H9 (cell line): ENCODE measurements at regions not wholly inside any gene's neighbourhood (a gene's known extent, or its start where the extent isn't known, plus 50 kb on each side); places are given as distances from the start of the nearest gene placed in this dataset.

Experiments used
- DNase-seq: peaks from one replicate; pipeline ENCODE4 v3.0.0-alpha.2; 2017
- H2AFZ ChIP-seq: one replicate; pipeline ENCODE4 v1.6.1; 2013; ENCODE audit warnings: mild to moderate bottlenecking, low read length, control low read depth, moderate library complexity
- H2AK5ac ChIP-seq: 2 replicates; pipeline ENCODE4 v1.6.1; 2013; ENCODE audit warnings: low read length, control low read depth, mixed read lengths; ENCODE audit not compliant: insufficient read length
- H2BK120ac ChIP-seq: one replicate; pipeline ENCODE4 v1.6.1; 2013; ENCODE audit warnings: low read depth, mild to moderate bottlenecking, low read length, control low read depth, inconsistent platforms; ENCODE audit not compliant: poor library complexity, severe bottlenecking
- H2BK12ac ChIP-seq: 2 replicates; pipeline ENCODE4 v1.6.1; 2013; ENCODE audit warnings: low read length, control low read depth, mixed read lengths, low read depth; ENCODE audit not compliant: insufficient read length
- H2BK15ac ChIP-seq: 2 replicates; pipeline ENCODE4 v1.6.1; 2013; ENCODE audit warnings: low read depth, low read length, control low read depth
- H2BK20ac ChIP-seq: one replicate; pipeline ENCODE4 v1.6.1; 2013; ENCODE audit warnings: low read depth, mild to moderate bottlenecking, low read length, control low read depth, inconsistent platforms; ENCODE audit not compliant: poor library complexity, severe bottlenecking
- H2BK5ac ChIP-seq: 2 replicates; pipeline ENCODE4 v1.6.1; 2013; ENCODE audit warnings: low read length, control low read depth, mixed read lengths; ENCODE audit not compliant: insufficient read length
- H3K14ac ChIP-seq: 2 replicates; pipeline ENCODE4 v1.6.1; 2013; ENCODE audit warnings: low read length, control low read depth; ENCODE audit not compliant: insufficient read depth
- H3K18ac ChIP-seq: 2 replicates; pipeline ENCODE4 v1.6.1; 2013; ENCODE audit warnings: low read depth, mild to moderate bottlenecking, mixed read lengths, low read length, control low read depth; ENCODE audit not compliant: insufficient read length
- H3K23ac ChIP-seq: 2 replicates; pipeline ENCODE4 v1.6.1; 2013; ENCODE audit warnings: low read length, control low read depth, mixed read lengths, low read depth; ENCODE audit not compliant: insufficient read length
- H3K23me2 ChIP-seq: 2 replicates; pipeline ENCODE4 v1.6.1; 2013; ENCODE audit warnings: low read depth, mild to moderate bottlenecking, mixed read lengths, low read length, control low read depth; ENCODE audit not compliant: insufficient read length, poor library complexity, severe bottlenecking
- H3K27ac ChIP-seq: 2 replicates; pipeline ENCODE4 v1.5.1; 2013; ENCODE audit warnings: low read length, control low read depth, mixed read lengths, low read depth; ENCODE audit not compliant: insufficient read length
- H3K27me3 ChIP-seq: 2 replicates; pipeline ENCODE4 v1.6.1; 2013; ENCODE audit warnings: low read length, control low read depth, inconsistent platforms; ENCODE audit not compliant: insufficient read depth
- H3K4ac ChIP-seq: 2 replicates; pipeline ENCODE4 v1.6.1; 2013; ENCODE audit warnings: low read depth, mild to moderate bottlenecking, control low read depth, inconsistent platforms, low read length, moderate library complexity
- H3K4me1 ChIP-seq: 2 replicates; pipeline ENCODE4 v1.6.1; 2013; ENCODE audit warnings: low read length, control low read depth, inconsistent platforms; ENCODE audit not compliant: insufficient read depth
- H3K4me2 ChIP-seq: 2 replicates; pipeline ENCODE4 v1.6.1; 2013; ENCODE audit warnings: low read length, control low read depth, mixed read lengths; ENCODE audit not compliant: insufficient read length, insufficient read depth
- H3K56ac ChIP-seq: 2 replicates; pipeline ENCODE4 v1.6.1; 2013; ENCODE audit warnings: low read depth, mild to moderate bottlenecking, mixed read lengths, low read length, control low read depth; ENCODE audit not compliant: insufficient read length
- H3K79me1 ChIP-seq: 2 replicates; pipeline ENCODE4 v1.6.1; 2013; ENCODE audit warnings: low read depth, mild to moderate bottlenecking, moderate library complexity, low read length, control low read depth, inconsistent platforms; ENCODE audit not compliant: insufficient read depth, poor library complexity, severe bottlenecking
- H3K79me2 ChIP-seq: 2 replicates; pipeline ENCODE4 v1.6.1; 2013; ENCODE audit warnings: low read length, control low read depth, inconsistent platforms; ENCODE audit not compliant: insufficient read depth
- H3K9ac ChIP-seq: 2 replicates; pipeline ENCODE4 v1.6.1; 2013; ENCODE audit warnings: low read length, control low read depth, mixed read lengths; ENCODE audit not compliant: insufficient read length; ENCODE audit errors: extremely low read depth
- H3K9me3 ChIP-seq: one replicate; pipeline ENCODE4 v1.6.1; 2013; ENCODE audit warnings: low read depth, low read length, inconsistent platforms; ENCODE audit not compliant: control insufficient read depth
- H3T11ph ChIP-seq: one replicate; pipeline ENCODE4 v1.6.1; 2013; ENCODE audit warnings: mild to moderate bottlenecking, low read length, control low read depth, inconsistent platforms
- H4K20me1 ChIP-seq: one replicate; pipeline ENCODE4 v1.6.1; 2013; ENCODE audit not compliant: control insufficient read depth, insufficient read length, insufficient read depth
- H4K5ac ChIP-seq: 2 replicates; pipeline ENCODE4 v1.6.1; 2013; ENCODE audit warnings: low read depth, mild to moderate bottlenecking, mixed read lengths, low read length, control low read depth; ENCODE audit not compliant: insufficient read length
- H4K8ac ChIP-seq: replicated peaks from 2 replicates; pipeline ENCODE4 v1.6.1; 2013; ENCODE audit warnings: low read length, control low read depth, mixed read lengths, low read depth; ENCODE audit not compliant: insufficient read length
- H4K91ac ChIP-seq: 2 replicates; pipeline ENCODE4 v1.6.1; 2013; ENCODE audit warnings: low read depth, mild to moderate bottlenecking, moderate library complexity, mixed read lengths, low read length, control low read depth; ENCODE audit not compliant: insufficient read length
- H3K27ac Mint-ChIP-seq, 3 experiments: 2 replicates in 2 of 3; 3 replicates in 1 of 3; pipeline ENCODE4 v1.8.0; 2020 to 2021; ENCODE audit warnings: mixed read lengths in 3 of 3, mild to moderate bottlenecking in 1 of 3, moderate library complexity in 1 of 3
- H3K27me3 Mint-ChIP-seq: 2 replicates; pipeline ENCODE4 v1.8.0; 2021; ENCODE audit warnings: low read depth, mild to moderate bottlenecking, moderate library complexity, mixed read lengths
- H3K36me3 Mint-ChIP-seq, 3 experiments: 2 replicates in 2 of 3; 3 replicates in 1 of 3; pipeline ENCODE4 v1.8.0; 2020 to 2021; ENCODE audit warnings: low read depth in 3 of 3, mixed read lengths in 3 of 3; ENCODE audit not compliant: insufficient read depth in 1 of 3
- H3K4me1 Mint-ChIP-seq, 2 experiments: 2 replicates each; pipeline ENCODE4 v1.8.0; 2020; ENCODE audit warnings: mixed read lengths in 2 of 2
- H3K4me3 Mint-ChIP-seq, 2 experiments: 2 replicates in 1 of 2; 3 replicates in 1 of 2; pipeline ENCODE4 v1.8.0; 2020 to 2021; ENCODE audit warnings: mild to moderate bottlenecking in 2 of 2, mixed read lengths in 2 of 2, moderate library complexity in 1 of 2
- H3K9me3 Mint-ChIP-seq, 2 experiments: 2 replicates in 1 of 2; 3 replicates in 1 of 2; pipeline ENCODE4 v1.8.0; 2020; ENCODE audit warnings: mild to moderate bottlenecking in 2 of 2, mixed read lengths in 2 of 2, moderate library complexity in 1 of 2
- CTCF ChIP-seq: fragments of 200-600 bp; sonication (generic); conservative IDR thresholded peaks from 3 replicates; pipeline ENCODE4 v1.8.0; 2021; ENCODE audit warnings: antibody characterized with exemption, mild to moderate bottlenecking
- WGBS: extraction: QIAGEN DNeasy Blood & Tissue Kit; methylation state at CpG from one replicate; pipeline ENCODE4 v1.1.7; 2013; ENCODE audit warnings: missing lambda C conversion rate, low lambda C conversion rate, mixed read lengths; ENCODE audit not compliant: insufficient read length; ENCODE audit errors: extremely low coverage; 5-methylcytosine and 5-hydroxymethylcytosine counted together

- H2BK20ac ChIP-seq, result no peak overlapping the region
- no peak overlapping the region for H3K4ac ChIP-seq
- H4K20me1 ChIP-seq, result no peaks in the 10 kb centered on the region
- H2AK5ac ChIP-seq, result no peak overlapping the region
- Mint-ChIP-seq H3K9me3 (peaks cover 9 to 11% of the 10 kb centered on the region in 2 experiments), H3K27me3 (no peaks in the 10 kb centered on the region; the same call in 1 of the 2 replicates), H3K36me3 (peaks cover 4 to 11% (median 5%) of the 10 kb centered on the region in 3 experiments), H3K4me3 (no peak overlapping the region), H3K4me1 (peaks cover 24% of the 10 kb centered on the region in 2 experiments), H3K27ac (no peak overlapping the region)
- H3K27ac ChIP-seq, result no peak overlapping the region
- no peak overlapping the region for H3K4me2 ChIP-seq
- no peak overlapping the region for H2BK15ac ChIP-seq
- H2BK5ac ChIP-seq, result no peak overlapping the region
- no peak overlapping the region for H3T11ph ChIP-seq
- H2BK120ac ChIP-seq, result no peak overlapping the region
- H3K79me1 ChIP-seq, result no peaks in the 10 kb centered on the region
- H3K23ac ChIP-seq, result no peak overlapping the region
- no peak overlapping the region for H4K91ac ChIP-seq
- no peak overlapping the region for H2AFZ ChIP-seq
- no peak overlapping the region for H2BK12ac ChIP-seq
- H3K56ac ChIP-seq, result no peak overlapping the region
- no peaks in the 10 kb centered on the region for H3K23me2 ChIP-seq
- H3K27me3 ChIP-seq, result no peaks in the 10 kb centered on the region
- no peak overlapping the region for H3K14ac ChIP-seq
- no peak for DNase-seq
- H3K18ac ChIP-seq, result no peak overlapping the region
- TF ChIP-seq CTCF, result no peak
- no peak overlapping the region for H4K5ac ChIP-seq
- no peaks in the 10 kb centered on the region for H3K9me3 ChIP-seq
- no peak overlapping the region for H3K9ac ChIP-seq
- no peaks in the 10 kb centered on the region; the same call in 1 of the 2 replicates for H3K4me1 ChIP-seq
- no peak overlapping the region for H4K8ac ChIP-seq
- WGBS, result no CpG with 5 or more reads among the region's 4 CpGs
- no peaks in the 10 kb centered on the region for H3K79me2 ChIP-seq
Observed at GRCh38 chr2:216571909-216572513, 61.2 kb upstream of the IGFBP2 start.
